ENCODE measurements at regions not wholly inside any gene's neighbourhood (a gene's known extent, or its start where the extent isn't known, plus 50 kb on each side); places are given as distances from the start of the nearest gene placed in this dataset.

GRCh38 chr2:217641960-217642359 is 360.8 kb downstream of the TNS1 start:
- TF ChIP-seq CTCF (conservative IDR thresholded peaks at IDR 0.05; ENCODE audit: low read depth, low read length) (no peak), EZH2 (IDR thresholded peaks at IDR 0.05; ENCODE audit: borderline replicate concordance, low read depth, low read length, poor library complexity, severe bottlenecking) (no peak)
